Sigmoid colon (tissue), 4 donors: ENCODE measurements at regions not wholly inside any gene's neighbourhood (a gene's known extent, or its start where the extent isn't known, plus 50 kb on each side); places are given as distances from the start of the nearest gene placed in this dataset.

Experiments used
- CTCF ChIP-seq, 4 experiments: fragments of 450-650 bp in 3 of 4; fragments of 200-600 bp in 1 of 4; IDR thresholded peaks; one replicate each; pipeline ENCODE4 v1.5.1; 2016 to 2019; ENCODE audit warnings: antibody characterized with exemption in 4 of 4, mild to moderate bottlenecking in 3 of 4, moderate library complexity in 2 of 4
- EP300 ChIP-seq, 4 donors: sonication (generic); formaldehyde crosslinking; IDR thresholded peaks; one replicate each; pipeline ENCODE4 v1.6.1; 2017; ENCODE audit warnings: antibody characterized with exemption in 4 of 4
- POLR2A ChIP-seq, 2 donors: fragments of 450-650 bp; IDR thresholded peaks; one replicate each; pipeline ENCODE4 v1.6.1; 2016; ENCODE audit warnings: antibody characterized with exemption in 2 of 2, mild to moderate bottlenecking in 2 of 2, moderate library complexity in 2 of 2
- POLR2AphosphoS5 ChIP-seq, 4 donors: sonication (generic); formaldehyde crosslinking; IDR thresholded peaks; one replicate each; pipeline ENCODE4 v1.6.1; 2017; ENCODE audit warnings: antibody characterized with exemption in 4 of 4

- TF ChIP-seq POLR2AphosphoS5 (IDR thresholded peaks at IDR 0.05) (no peak), CTCF (IDR thresholded peaks at IDR 0.05) (no peak), EP300 (IDR thresholded peaks at IDR 0.05) (no peak), POLR2A (IDR thresholded peaks at IDR 0.05) (no peak)
Measured at GRCh38 chr6:128686084-128686483, 165.7 kb upstream of the PTPRK start.
